DND-41 (cell line): ENCODE measurements at regions not wholly inside any gene's neighbourhood (a gene's known extent, or its start where the extent isn't known, plus 50 kb on each side); places are given as distances from the start of the nearest gene placed in this dataset.

Source experiments
- ATAC-seq: fragments of 200-7000 bp; cut with Tn5 transposase; 3 replicates; pipeline ENCODE4 v1.9.1; 2021; ENCODE audit warnings: low read depth; ENCODE audit not compliant: insufficient read depth
- DNase-seq: peaks from one replicate; pipeline ENCODE4 v3.0.0-alpha.2; 2020
- H2AFZ ChIP-seq: 2 replicates; pipeline ENCODE4 v1.6.0; 2012; ENCODE audit warnings: low read depth, low read length
- H3K27ac ChIP-seq: 2 replicates; pipeline ENCODE4 v1.5.1; 2012; ENCODE audit warnings: low read length, inconsistent platforms
- H3K27me3 ChIP-seq: fragments of 200-600 bp; sonication (generic); 2 replicates; pipeline ENCODE4 v1.6.0; 2012; ENCODE audit warnings: low read length, mild to moderate bottlenecking, inconsistent platforms; ENCODE audit not compliant: insufficient read depth, poor library complexity
- H3K36me3 ChIP-seq: 2 replicates; pipeline ENCODE4 v1.5.1; 2012; ENCODE audit warnings: low read length, inconsistent platforms; ENCODE audit not compliant: insufficient read depth
- H3K4me1 ChIP-seq: 2 replicates; pipeline ENCODE4 v1.5.1; 2012; ENCODE audit warnings: mild to moderate bottlenecking, low read length; ENCODE audit not compliant: insufficient read depth
- H3K4me2 ChIP-seq: 2 replicates; pipeline ENCODE4 v1.6.0; 2012; ENCODE audit warnings: mild to moderate bottlenecking, moderate library complexity, low read length, inconsistent platforms; ENCODE audit not compliant: insufficient read depth
- H3K4me3 ChIP-seq, 2 experiments: fragments of 200-600 bp in 1 of 2; shearing (Covaris generic) in 1 of 2; 2 replicates each; pipeline ENCODE4 v1.5.1; 2012 to 2016; ENCODE audit warnings: inconsistent platforms in 2 of 2, low read length in 2 of 2, mild to moderate bottlenecking in 2 of 2, low read depth in 1 of 2, moderate library complexity in 1 of 2
- H3K79me2 ChIP-seq: 2 replicates; pipeline ENCODE4 v1.6.0; 2012; ENCODE audit warnings: low read length, inconsistent platforms; ENCODE audit not compliant: insufficient read depth
- H3K9ac ChIP-seq: 2 replicates; pipeline ENCODE4 v1.6.0; 2012; ENCODE audit warnings: low read depth, mild to moderate bottlenecking, inconsistent platforms, low read length, moderate library complexity
- H3K9me3 ChIP-seq: 2 replicates; pipeline ENCODE4 v1.5.1; 2012; ENCODE audit warnings: low read length, moderate library complexity, mild to moderate bottlenecking, inconsistent platforms; ENCODE audit not compliant: insufficient read depth, severe bottlenecking
- H4K20me1 ChIP-seq: 2 replicates; pipeline ENCODE4 v1.6.0; 2012; ENCODE audit warnings: low read length; ENCODE audit not compliant: insufficient read depth
- CTCF ChIP-seq: IDR thresholded peaks from 2 replicates; pipeline ENCODE4 v1.5.1; 2012; ENCODE audit warnings: borderline replicate concordance, low read length, moderate library complexity, mild to moderate bottlenecking; ENCODE audit not compliant: poor library complexity, severe bottlenecking; ENCODE audit errors: extremely low read depth
- EZH2 ChIP-seq: IDR thresholded peaks from 3 replicates; pipeline ENCODE4 v1.6.1; 2012; ENCODE audit warnings: borderline replicate concordance, low read depth, mild to moderate bottlenecking, moderate library complexity, low read length, inconsistent platforms; ENCODE audit not compliant: severe bottlenecking

GRCh38 chr9:118640836-118641560, 728.2 kb downstream of the BRINP1 start:
- no peaks in the 10 kb centered on the region for H3K9me3 ChIP-seq
- H3K27me3 ChIP-seq: no peaks in the 10 kb centered on the region
- DNase-seq: no peak
- no peaks in the 10 kb centered on the region for H3K4me1 ChIP-seq
- no peak overlapping the region for H2AFZ ChIP-seq
- ATAC-seq: no peak
- H3K27ac ChIP-seq: no peak overlapping the region
- H3K9ac ChIP-seq: no peak overlapping the region
- H3K79me2 ChIP-seq: no peaks in the 10 kb centered on the region
- no peaks in the 10 kb centered on the region for H3K36me3 ChIP-seq
- no peak overlapping the region for H3K4me3 ChIP-seq
- no peaks in the 10 kb centered on the region for H4K20me1 ChIP-seq
- TF ChIP-seq CTCF (no peak), EZH2 (no peak)
- H3K4me2 ChIP-seq: no peak overlapping the region

- Histone ChIP-seq H3K9ac (no peak overlapping the region), H3K36me3 (no peaks in the 10 kb centered on the region), H3K27ac (no peak overlapping the region), H4K20me1 (no peaks in the 10 kb centered on the region), H3K27me3 (no peaks in the 10 kb centered on the region), H3K4me2 (no peak overlapping the region), H3K9me3 (no peaks in the 10 kb centered on the region), H3K4me3 (no peak overlapping the region), H3K4me1 (no peaks in the 10 kb centered on the region), H3K79me2 (no peaks in the 10 kb centered on the region), H2AFZ (no peak overlapping the region)
- no peak for ATAC-seq
- no peak for DNase-seq
- TF ChIP-seq CTCF (no peak), EZH2 (no peak)
Measured at GRCh38 chr9:118643118-118643517, 726.1 kb downstream of the BRINP1 start.

GRCh38 chr9:118644066-118644465, 725.2 kb downstream of the BRINP1 start:
- Histone ChIP-seq H3K79me2 (no peaks in the 10 kb centered on the region), H3K9ac (no peak overlapping the region), H3K27ac (no peak overlapping the region), H3K4me3 (no peak overlapping the region), H3K4me2 (no peak overlapping the region), H4K20me1 (no peaks in the 10 kb centered on the region), H2AFZ (no peak overlapping the region), H3K27me3 (no peaks in the 10 kb centered on the region), H3K36me3 (no peaks in the 10 kb centered on the region), H3K4me1 (no peaks in the 10 kb centered on the region), H3K9me3 (no peaks in the 10 kb centered on the region)
- TF ChIP-seq EZH2: no peak
- TF ChIP-seq CTCF: no peak
- DNase-seq: no peak
- no peak for ATAC-seq

DNA sequence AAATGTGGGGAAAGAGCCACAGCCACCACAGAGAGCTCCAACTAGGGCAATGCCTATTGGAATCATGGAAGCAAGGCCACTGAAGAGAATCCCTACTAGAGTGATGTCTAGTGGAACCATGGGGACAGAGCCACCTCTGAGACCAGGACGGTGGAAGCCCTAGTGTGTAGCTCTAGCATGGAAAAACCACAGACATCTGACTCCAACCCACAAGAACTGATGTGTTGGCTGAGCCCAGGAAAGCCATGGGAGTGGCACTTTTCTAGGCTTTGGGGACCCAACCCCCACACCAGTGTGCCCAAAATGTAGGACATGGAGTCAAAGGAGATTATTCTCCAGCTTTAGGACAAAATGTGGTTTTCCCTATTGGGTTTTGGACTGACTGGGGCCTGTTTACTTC, 721.9 kb downstream of the BRINP1 start:
- no peak overlapping the region for H2AFZ ChIP-seq
- no peak for TF ChIP-seq EZH2
- no peak for TF ChIP-seq CTCF
- H3K4me1 ChIP-seq: no peaks in the 10 kb centered on the region
- no peaks in the 10 kb centered on the region for H4K20me1 ChIP-seq
- DNase-seq (no peak), ATAC-seq (no peak)
- H3K4me3 ChIP-seq: no peak overlapping the region
- no peaks in the 10 kb centered on the region for H3K9me3 ChIP-seq
- no peaks in the 10 kb centered on the region for H3K27me3 ChIP-seq
- H3K9ac ChIP-seq: no peak overlapping the region
- no peak overlapping the region for H3K4me2 ChIP-seq
- no peaks in the 10 kb centered on the region for H3K36me3 ChIP-seq
- H3K27ac ChIP-seq: no peak overlapping the region
- no peaks in the 10 kb centered on the region for H3K79me2 ChIP-seq
